ENCODE measurements at regions not wholly inside any gene's neighbourhood (a gene's known extent, or its start where the extent isn't known, plus 50 kb on each side); places are given as distances from the start of the nearest gene placed in this dataset.

GRCh38 chr2:6369266-6369665 is 496.4 kb downstream of the CMPK2 start:
- DNase-seq: no peak

- no peak for DNase-seq
These were observed 494.8 kb downstream of the CMPK2 start for GRCh38 chr2:6370753-6371551.

DNA sequence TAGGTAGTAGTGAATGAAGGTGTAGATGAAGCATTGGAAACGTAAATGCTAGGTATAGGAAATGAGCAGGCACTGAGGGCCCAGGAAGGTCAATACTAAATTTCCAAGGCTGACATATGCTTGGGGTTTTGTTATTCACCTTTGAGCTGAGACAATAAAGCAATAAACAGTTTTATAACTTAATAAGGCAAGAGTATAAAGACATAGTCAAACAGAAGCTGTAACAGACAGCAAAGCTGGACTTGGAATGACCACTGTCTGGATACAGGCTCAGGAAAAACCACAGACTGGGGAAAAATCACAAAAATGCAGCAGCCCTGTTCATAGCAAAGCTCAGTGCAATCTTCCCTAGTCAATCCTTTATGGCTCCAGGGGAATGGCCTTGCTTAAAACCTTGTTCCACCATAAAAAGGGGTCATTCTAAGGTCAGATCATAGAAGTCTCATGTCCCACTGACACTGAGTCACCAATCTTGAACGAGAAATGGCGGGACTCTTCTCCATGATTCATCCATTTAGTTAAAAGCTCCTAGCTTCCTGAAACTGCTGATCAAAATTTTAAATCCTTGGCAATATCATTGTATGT is 493.3 kb downstream of the CMPK2 start:
- DNase-seq: no peak

- DNase-seq: no peak
These were observed 484.4 kb downstream of the CMPK2 start for GRCh38 chr2:6381326-6381725.

- DNase-seq: no peak
These were observed 481.4 kb downstream of the CMPK2 start for GRCh38 chr2:6384341-6384740.

DNA sequence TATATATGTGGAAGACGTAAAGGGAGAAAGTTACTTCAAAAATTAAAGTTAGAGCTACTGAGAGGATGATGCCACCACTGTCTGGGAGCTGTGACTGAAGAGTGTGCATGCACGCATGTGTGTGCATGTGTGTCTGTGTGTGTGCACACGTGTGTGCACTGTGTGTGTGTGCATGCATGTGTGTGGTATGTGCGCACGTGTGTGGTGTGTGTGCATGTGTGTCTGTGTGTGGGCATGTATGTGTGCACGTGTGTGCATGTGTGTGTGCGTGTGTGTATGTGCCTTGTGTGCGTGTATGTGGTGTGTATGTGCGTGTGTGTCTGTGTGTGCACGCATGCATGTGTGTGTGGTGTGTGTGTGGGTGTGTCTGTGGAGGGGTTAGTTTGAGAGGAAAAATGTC is 473.4 kb downstream of the CMPK2 start:
- DNase-seq: no peak

DNA sequence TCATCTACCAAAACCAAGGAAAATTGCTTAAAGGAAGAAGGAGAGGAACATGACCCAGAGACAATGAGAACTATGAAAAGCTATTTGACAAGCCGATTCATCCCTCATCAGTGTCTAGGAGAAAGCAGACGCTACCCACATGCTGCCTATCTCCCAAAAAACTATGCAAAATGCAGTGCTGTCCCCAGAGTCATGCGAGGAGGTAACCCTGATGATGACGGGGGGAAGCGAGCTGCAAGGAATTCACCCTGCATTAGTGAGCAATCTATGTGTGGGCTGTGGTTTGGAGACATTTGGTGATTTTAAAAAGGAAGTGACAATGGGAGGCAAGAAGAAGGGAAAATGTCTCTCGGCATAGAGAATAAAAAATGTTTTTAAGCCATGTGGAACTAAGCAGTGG is 472.7 kb downstream of the CMPK2 start:
- DNase-seq: no peak

GRCh38 chr2:6393819-6394218 is 471.9 kb downstream of the CMPK2 start:
- no peak for DNase-seq

- DNase-seq: no peak
These were observed 471.4 kb downstream of the CMPK2 start for GRCh38 chr2:6394276-6394675.

- no peak for DNase-seq
These were observed 467.3 kb downstream of the CMPK2 start for GRCh38 chr2:6398421-6398820.

GRCh38 chr2:6401301-6401700 is 464.4 kb downstream of the CMPK2 start:
- no peak for DNase-seq

GRCh38 chr2:6408057-6408456 is 457.6 kb downstream of the CMPK2 start:
- DNase-seq: no peak

GRCh38 chr2:6410313-6410712 is 455.4 kb downstream of the CMPK2 start:
- DNase-seq: no peak

DNA sequence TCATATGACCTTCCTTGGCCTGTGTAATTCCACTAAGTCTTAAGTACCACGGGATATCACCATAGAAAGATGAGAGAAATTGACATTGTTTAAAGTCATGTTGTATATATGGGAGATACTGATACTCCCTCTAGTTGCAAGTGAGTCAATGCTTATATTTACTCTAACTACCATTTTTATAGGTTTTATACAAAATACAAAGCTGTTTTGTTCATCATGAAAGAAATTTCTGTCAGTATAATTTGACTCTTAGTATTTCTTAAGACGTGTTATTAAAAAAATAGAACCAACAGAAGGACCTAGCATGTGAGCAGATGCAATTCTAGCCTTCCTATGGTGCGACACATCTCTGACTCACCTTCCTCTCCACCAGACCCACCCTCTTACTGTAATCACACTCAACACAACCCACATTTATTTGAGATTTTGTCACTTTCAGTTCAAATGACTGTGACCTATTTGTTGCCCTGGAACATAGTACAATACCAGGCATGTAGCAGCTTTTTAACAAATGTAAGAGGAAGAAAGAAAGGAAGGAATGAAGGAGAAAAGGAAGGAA is 453.1 kb downstream of the CMPK2 start:
- no peak for DNase-seq

DNA sequence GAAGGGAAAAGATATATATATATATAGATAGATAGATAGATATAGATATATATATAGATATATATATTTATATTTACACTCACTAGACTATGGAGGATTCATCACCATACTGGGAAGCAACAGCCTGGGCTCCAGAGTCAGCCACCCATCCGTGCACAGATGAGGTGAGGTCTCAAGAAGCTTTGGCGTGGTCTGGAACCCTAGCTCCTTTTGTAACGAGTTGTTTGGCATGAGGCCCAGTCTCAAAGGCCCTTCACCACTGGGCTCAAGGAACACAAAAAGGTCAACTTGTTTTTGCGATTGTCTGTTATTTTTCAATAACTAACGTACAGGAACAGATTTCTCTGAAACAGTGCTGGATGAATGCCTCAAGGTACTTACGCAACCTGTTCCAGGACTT is 448.7 kb downstream of the CMPK2 start:
- no peak for DNase-seq

DNA sequence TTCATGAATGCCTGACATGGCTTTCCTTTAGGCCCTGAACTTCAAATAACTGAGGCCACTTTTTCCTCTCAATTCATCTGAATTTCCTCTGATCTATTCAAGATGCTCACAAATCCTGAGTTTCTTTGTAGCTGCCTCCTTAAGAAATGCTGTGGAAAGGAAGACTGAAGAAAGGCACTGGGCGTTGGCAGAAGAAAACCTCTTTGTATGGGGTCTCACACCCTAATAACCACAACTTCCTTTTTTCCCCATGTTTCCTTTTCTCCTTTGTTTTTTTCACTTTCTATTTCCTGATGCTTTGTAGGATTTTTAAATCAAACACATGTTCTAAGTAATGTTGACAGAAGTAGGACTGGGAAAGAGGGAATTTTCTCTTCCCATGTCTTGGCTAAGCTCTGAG is 447.4 kb downstream of the CMPK2 start:
- no peak for DNase-seq

- DNase-seq: no peak
These were observed 444.5 kb downstream of the CMPK2 start for GRCh38 chr2:6421138-6421730.

DNA sequence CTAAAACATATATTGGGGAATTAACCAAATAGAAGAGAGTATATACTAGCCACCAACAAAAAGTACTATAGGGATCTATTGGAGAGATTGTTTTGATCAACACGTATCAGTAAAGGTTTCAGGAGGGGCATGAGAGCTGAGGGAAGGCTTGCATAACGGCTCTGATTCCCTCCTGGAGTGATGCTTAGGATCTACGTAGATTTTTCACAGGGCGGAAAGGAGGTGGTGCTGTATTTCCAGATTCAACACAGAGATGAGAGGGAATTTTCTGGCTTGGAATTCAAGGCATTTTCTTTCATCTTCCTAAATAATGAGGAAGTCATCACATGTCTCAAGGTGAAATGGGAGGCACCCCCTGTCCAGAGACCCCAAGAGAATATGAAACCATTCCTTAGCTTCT is 443.8 kb downstream of the CMPK2 start:
- no peak for DNase-seq

- no peak for DNase-seq
These were observed 442.6 kb downstream of the CMPK2 start for GRCh38 chr2:6423157-6423556.

GRCh38 chr2:6423944-6424343 is 441.8 kb downstream of the CMPK2 start:
- no peak for DNase-seq

DNA sequence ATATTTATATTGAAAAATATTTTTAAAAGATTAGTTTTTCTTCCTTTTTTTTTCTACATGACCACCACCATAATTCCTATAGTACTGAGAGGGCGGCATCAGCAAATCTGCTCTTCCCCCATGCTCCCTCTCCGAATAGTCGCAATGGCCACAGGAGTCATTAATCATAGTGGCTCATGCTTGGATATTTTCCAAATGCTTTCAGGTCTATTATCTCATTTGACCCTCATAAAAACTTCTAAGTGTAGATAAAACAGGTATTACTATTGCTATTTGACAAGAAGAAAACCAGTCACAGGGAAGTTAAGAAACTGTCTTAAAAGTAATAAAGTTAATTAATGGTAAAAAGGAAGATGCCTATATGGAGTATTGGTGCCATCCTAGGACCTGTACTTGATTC is 440.7 kb downstream of the CMPK2 start:
- DNase-seq: no peak

DNA sequence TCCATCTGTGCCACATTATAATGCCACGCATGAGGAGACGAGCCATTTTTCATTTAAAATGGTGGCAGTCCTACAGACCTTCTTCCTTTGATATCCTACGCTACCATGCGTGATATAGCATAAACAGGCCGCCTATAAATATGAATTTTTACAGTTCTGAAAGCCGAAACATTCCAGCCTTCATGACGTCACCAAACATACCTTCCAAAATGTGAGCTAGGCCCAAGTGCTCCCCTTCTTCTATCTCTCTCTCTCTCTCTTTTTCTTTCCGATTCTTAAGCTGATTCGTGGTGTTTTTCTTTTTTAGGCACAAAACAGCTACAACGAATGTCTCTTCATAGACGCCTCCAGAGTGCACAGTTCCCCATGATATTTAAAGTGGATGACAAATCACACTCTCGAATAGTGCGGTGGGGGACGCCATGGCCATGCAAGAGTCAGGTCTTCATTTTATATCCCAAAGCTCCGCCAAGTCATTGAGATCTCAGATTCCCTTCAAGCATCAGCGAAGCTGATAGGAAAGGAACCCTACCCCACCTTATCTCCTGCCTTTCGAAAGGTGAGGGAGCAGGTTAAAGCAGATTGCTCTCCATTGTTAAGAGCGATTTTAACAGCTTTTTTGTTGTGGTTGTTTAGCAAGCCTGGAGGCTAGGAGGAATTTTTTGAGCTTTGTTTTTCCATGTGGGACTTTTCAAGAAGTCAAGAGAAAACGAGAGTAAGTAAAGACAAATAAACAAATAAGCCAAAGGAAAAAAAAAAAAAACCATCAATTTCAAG is 436.3 kb downstream of the CMPK2 start:
- DNase-seq: no peak

DNA sequence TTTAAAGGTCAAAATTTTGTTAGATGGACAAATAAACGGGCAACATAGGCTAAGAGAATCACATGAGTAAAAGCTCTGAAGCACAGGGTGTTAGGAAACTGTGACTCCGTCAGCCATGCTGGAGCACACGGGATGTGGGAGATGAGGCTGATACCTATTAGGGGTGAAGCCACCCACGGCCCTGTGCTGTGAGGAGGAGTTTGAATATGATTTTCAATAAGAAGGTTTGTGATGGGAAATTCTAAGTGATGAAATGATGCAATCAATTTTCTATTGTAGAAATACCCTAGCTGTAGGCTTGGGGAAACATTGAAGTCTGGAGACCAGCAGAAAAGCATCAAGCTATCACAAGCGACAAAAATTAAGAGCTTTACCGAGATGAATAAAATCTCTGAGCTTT is 431.3 kb downstream of the CMPK2 start:
- DNase-seq: no peak

Data from activated CD4-positive, CD25-positive, alpha-beta regulatory T cell (primary cell).